ENCODE measurements at regions not wholly inside any gene's neighbourhood (a gene's known extent, or its start where the extent isn't known, plus 50 kb on each side); places are given as distances from the start of the nearest gene placed in this dataset.

DNA sequence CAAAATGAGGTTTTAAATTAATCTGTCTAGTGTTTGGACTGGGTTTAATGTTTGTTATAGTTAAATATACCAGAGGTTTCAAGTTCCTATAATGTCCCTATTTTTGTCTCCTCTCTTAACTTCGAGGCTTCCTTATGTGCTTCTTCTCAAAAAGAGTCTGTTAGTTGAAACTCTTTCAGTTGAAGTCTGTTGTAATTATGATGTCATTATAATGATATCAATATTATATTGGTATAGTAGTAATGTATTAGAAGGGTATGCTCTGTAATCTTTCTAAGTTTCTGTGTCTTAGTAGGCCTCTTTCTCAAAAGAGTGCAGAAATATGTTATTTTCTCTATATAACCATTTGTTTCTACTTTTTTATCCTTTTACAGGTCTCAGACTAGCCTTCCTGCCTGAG is 1148.0 kb downstream of the NSUN3 start:
- Histone ChIP-seq H2AFZ (no peak overlapping the region), H3K27me3 (no peaks in the 10 kb centered on the region), H3K4me3 (no peak overlapping the region), H4K20me1 (ENCODE audit: insufficient read depth, poor library complexity, severe bottlenecking) (no peaks in the 10 kb centered on the region), H3K9me3 (ENCODE audit: low read depth) (no peaks in the 10 kb centered on the region), H3K27ac (no peak overlapping the region), H3K4me2 (no peak overlapping the region), H3K79me2 (no peaks in the 10 kb centered on the region), H3K4me1 (ENCODE audit: insufficient read depth) (no peaks in the 10 kb centered on the region), H3K9me2 (replicated peaks; ENCODE audit: insufficient read depth) (no peaks in the 10 kb centered on the region), H3K36me3 (replicated peaks; ENCODE audit: insufficient read depth, low read depth) (no peaks in the 10 kb centered on the region)
- WGBS (ENCODE audit: low lambda C conversion rate, missing lambda C conversion rate), result 74% methylated on average over 1 of the region's 1 CpG
- no peak for DNase-seq (ENCODE audit: low spot score)
- TF ChIP-seq, protein P1, sequence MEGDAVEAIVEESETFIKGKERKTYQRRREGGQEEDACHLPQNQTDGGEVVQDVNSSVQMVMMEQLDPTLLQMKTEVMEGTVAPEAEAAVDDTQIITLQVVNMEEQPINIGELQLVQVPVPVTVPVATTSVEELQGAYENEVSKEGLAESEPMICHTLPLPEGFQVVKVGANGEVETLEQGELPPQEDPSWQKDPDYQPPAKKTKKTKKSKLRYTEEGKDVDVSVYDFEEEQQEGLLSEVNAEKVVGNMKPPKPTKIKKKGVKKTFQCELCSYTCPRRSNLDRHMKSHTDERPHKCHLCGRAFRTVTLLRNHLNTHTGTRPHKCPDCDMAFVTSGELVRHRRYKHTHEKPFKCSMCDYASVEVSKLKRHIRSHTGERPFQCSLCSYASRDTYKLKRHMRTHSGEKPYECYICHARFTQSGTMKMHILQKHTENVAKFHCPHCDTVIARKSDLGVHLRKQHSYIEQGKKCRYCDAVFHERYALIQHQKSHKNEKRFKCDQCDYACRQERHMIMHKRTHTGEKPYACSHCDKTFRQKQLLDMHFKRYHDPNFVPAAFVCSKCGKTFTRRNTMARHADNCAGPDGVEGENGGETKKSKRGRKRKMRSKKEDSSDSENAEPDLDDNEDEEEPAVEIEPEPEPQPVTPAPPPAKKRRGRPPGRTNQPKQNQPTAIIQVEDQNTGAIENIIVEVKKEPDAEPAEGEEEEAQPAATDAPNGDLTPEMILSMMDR (IDR thresholded peaks at IDR 0.05; ENCODE audit: poor library complexity), result no peak
- no peak for TF ChIP-seq EZH2phosphoT487 (IDR thresholded peaks at IDR 0.05; ENCODE audit: low read depth, severe bottlenecking, unreplicated experiment)
- no peak for TF ChIP-seq EZH2 (IDR thresholded peaks at IDR 0.05; ENCODE audit: borderline replicate concordance)

DNA sequence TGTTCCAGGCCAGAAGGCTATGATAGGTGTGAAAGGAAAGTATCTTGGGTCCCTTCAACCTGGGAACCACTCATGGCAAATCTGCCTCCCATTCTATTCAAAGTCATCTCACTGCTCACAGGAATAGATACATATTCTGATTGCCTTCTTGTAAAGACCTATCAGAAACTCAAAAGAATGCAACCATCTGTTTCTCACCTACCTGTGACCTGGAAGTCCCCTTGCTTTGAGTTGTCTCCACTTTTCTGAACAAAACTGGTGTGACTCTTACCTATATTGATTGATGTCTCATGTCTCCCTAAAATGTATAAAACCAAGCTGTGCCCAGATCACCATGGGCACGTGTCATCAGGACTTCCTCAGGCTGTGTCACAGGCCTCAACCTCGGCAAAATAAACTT is 1149.3 kb downstream of the NSUN3 start:
- Histone ChIP-seq H3K9me3 (ENCODE audit: low read depth) (no peaks in the 10 kb centered on the region), H4K20me1 (ENCODE audit: insufficient read depth, poor library complexity, severe bottlenecking) (no peaks in the 10 kb centered on the region), H3K4me3 (no peak overlapping the region), H3K27ac (no peak overlapping the region), H3K36me3 (replicated peaks; ENCODE audit: insufficient read depth, low read depth) (no peaks in the 10 kb centered on the region), H3K27me3 (no peaks in the 10 kb centered on the region), H3K4me2 (no peak overlapping the region), H3K79me2 (no peaks in the 10 kb centered on the region), H3K4me1 (ENCODE audit: insufficient read depth) (no peaks in the 10 kb centered on the region), H3K9me2 (replicated peaks; ENCODE audit: insufficient read depth) (no peaks in the 10 kb centered on the region), H2AFZ (no peak overlapping the region)
- 92% methylated on average over 2 of the region's 2 CpGs for WGBS (ENCODE audit: low lambda C conversion rate, missing lambda C conversion rate)
- TF ChIP-seq, protein P1 (IDR thresholded peaks at IDR 0.05; ENCODE audit: poor library complexity), result no peak
- DNase-seq (ENCODE audit: low spot score), result no peak

DNA sequence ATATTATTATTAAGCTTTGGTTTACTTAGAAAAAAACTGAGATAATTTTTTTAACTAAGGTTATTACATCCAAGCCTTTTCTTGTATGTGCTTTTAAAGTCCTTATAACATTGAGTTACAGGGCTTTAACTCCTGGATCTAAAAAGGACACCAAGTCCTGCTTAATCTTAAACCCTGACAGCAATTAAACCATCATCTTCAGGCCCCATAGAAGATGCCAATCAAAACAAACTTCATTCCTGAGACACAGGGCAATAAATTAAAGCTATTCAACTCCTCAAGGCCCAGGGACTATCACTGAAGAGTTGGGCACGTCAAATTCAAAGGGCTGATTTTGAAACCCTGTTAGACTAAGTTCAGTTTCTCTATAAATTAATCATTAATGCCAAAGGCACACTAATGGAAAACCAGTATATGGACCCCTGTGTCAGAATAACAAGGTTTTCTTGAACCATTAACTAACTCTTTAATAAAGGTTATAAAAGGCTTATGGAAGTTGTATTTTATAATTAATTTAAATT is 1152.6 kb downstream of the NSUN3 start:
- no peak overlapping the region for H3K27ac ChIP-seq
- 94% methylated on average over 1 of the region's 1 CpG for WGBS (ENCODE audit: low lambda C conversion rate, missing lambda C conversion rate)
- H3K4me1 ChIP-seq (ENCODE audit: insufficient read depth), result no peaks in the 10 kb centered on the region
- DNase-seq (ENCODE audit: low spot score), result no peak
- no peaks in the 10 kb centered on the region for H4K20me1 ChIP-seq (ENCODE audit: insufficient read depth, poor library complexity, severe bottlenecking)
- H3K9me2 ChIP-seq (replicated peaks; ENCODE audit: insufficient read depth), result no peaks in the 10 kb centered on the region
- H3K4me3 ChIP-seq, result no peak overlapping the region
- no peaks in the 10 kb centered on the region for H3K36me3 ChIP-seq (replicated peaks; ENCODE audit: insufficient read depth, low read depth)
- H2AFZ ChIP-seq, result no peak overlapping the region
- H3K27me3 ChIP-seq, result no peaks in the 10 kb centered on the region
- TF ChIP-seq EZH2 (IDR thresholded peaks at IDR 0.05; ENCODE audit: borderline replicate concordance), result no peak
- no peak for TF ChIP-seq EZH2phosphoT487 (IDR thresholded peaks at IDR 0.05; ENCODE audit: low read depth, severe bottlenecking, unreplicated experiment)
- TF ChIP-seq, protein P1 (IDR thresholded peaks at IDR 0.05; ENCODE audit: poor library complexity), result no peak
- H3K79me2 ChIP-seq, result no peaks in the 10 kb centered on the region
- no peak overlapping the region for H3K4me2 ChIP-seq
- no peaks in the 10 kb centered on the region for H3K9me3 ChIP-seq (ENCODE audit: low read depth)

DNA sequence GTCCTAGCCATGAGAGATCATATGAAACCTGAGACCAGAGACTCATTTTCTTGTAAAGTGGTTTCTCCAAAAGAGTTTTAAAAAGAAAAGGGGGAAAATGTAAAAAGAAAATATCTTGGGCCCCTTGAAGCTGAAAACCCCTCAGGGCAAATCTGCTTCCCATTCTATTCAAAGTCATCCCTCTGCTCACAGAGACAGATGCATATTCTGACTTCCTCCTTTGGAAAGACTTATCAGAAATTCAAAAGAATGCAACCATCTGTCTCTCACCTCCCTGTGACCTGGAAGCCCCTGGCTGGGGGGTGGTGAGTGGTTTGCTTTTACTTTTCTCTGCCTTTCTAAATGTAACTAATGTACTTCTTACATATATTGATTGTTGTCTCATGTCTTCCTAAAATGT is 1154.8 kb downstream of the NSUN3 start:
- TF ChIP-seq EZH2phosphoT487 (IDR thresholded peaks at IDR 0.05; ENCODE audit: low read depth, severe bottlenecking, unreplicated experiment) (no peak), EZH2 (IDR thresholded peaks at IDR 0.05; ENCODE audit: borderline replicate concordance) (no peak)
- TF ChIP-seq, protein P1 (IDR thresholded peaks at IDR 0.05; ENCODE audit: poor library complexity), result no peak
- Histone ChIP-seq H3K27me3 (no peaks in the 10 kb centered on the region), H3K79me2 (no peaks in the 10 kb centered on the region), H3K4me2 (no peak overlapping the region), H3K9me2 (replicated peaks; ENCODE audit: insufficient read depth) (no peaks in the 10 kb centered on the region), H3K36me3 (replicated peaks; ENCODE audit: insufficient read depth, low read depth) (no peaks in the 10 kb centered on the region), H3K4me3 (no peak overlapping the region), H3K4me1 (ENCODE audit: insufficient read depth) (no peaks in the 10 kb centered on the region), H2AFZ (no peak overlapping the region), H3K27ac (no peak overlapping the region), H4K20me1 (ENCODE audit: insufficient read depth, poor library complexity, severe bottlenecking) (no peaks in the 10 kb centered on the region), H3K9me3 (ENCODE audit: low read depth) (no peaks in the 10 kb centered on the region)
- no peak for DNase-seq (ENCODE audit: low spot score)
